PC-9 (cell line): ENCODE measurements at regions not wholly inside any gene's neighbourhood (a gene's known extent, or its start where the extent isn't known, plus 50 kb on each side); places are given as distances from the start of the nearest gene placed in this dataset.

Experiments
- EZH2 ChIP-seq: fragments of 200-600 bp; sonication (generic); IDR thresholded peaks from 2 replicates; pipeline ENCODE4 v1.8.0; 2017; ENCODE audit warnings: antibody characterized with exemption, low read depth
- TF ChIP-seq, protein P1 (sequence below): fragments of 200-600 bp; sonication (generic); conservative IDR thresholded peaks from 2 replicates; pipeline ENCODE4 v1.6.1; 2017; ENCODE audit warnings: mixed run types, antibody characterized with exemption, mild to moderate bottlenecking, moderate library complexity

- TF ChIP-seq, protein P1, sequence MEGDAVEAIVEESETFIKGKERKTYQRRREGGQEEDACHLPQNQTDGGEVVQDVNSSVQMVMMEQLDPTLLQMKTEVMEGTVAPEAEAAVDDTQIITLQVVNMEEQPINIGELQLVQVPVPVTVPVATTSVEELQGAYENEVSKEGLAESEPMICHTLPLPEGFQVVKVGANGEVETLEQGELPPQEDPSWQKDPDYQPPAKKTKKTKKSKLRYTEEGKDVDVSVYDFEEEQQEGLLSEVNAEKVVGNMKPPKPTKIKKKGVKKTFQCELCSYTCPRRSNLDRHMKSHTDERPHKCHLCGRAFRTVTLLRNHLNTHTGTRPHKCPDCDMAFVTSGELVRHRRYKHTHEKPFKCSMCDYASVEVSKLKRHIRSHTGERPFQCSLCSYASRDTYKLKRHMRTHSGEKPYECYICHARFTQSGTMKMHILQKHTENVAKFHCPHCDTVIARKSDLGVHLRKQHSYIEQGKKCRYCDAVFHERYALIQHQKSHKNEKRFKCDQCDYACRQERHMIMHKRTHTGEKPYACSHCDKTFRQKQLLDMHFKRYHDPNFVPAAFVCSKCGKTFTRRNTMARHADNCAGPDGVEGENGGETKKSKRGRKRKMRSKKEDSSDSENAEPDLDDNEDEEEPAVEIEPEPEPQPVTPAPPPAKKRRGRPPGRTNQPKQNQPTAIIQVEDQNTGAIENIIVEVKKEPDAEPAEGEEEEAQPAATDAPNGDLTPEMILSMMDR: no peak
- no peak for TF ChIP-seq EZH2
Observed at GRCh38 chr21:20086508-20086907, 911.7 kb upstream of the NCAM2 start.
